ENCODE measurements at regions not wholly inside any gene's neighbourhood (a gene's known extent, or its start where the extent isn't known, plus 50 kb on each side); places are given as distances from the start of the nearest gene placed in this dataset.

DNA sequence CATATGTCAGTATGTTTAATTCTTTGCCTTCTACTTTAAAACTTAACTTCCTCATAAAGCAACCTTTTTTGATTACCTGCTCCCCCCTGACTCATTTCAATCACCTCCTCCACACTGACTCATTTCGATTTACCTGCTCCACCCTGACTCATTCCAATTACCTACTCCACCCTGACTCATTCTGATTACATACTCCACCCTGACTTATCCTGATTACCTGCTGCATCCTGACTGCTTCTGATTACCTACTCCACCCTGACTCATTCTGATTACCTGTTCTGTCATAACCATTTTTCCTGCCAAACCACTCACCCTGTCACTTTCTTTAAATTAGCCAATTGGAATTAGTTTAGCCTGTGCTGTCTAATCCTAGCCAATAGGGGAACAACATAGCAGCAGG is 263.6 kb downstream of the DDX3Y start:
- no peak for DNase-seq

Measured in dermis blood vessel endothelial cell (primary cell).